ENCODE measurements at regions not wholly inside any gene's neighbourhood (a gene's known extent, or its start where the extent isn't known, plus 50 kb on each side); places are given as distances from the start of the nearest gene placed in this dataset.
"Not testable (repeated sequence)": the region's sequence is repeated elsewhere in the genome, so short reads cannot be mapped to it uniquely, and the experiment has no call there.

GRCh38 chr6:110541701-110542309 is 65.4 kb upstream of the SLC22A16 start:
- H3K4me3 ChIP-seq (ENCODE audit: low read depth, low read length), result no peak overlapping the region
- H3K4ac ChIP-seq (ENCODE audit: low read depth, low read length), result peak overlapping the region; percentile 54
- no peak for DNase-seq

GRCh38 chr6:110539277-110540019 is 63.0 kb upstream of the SLC22A16 start:
- H4K8ac ChIP-seq (ENCODE audit: low read depth, low read length); H2AK5ac ChIP-seq (ENCODE audit: low read length); H3K27me3 ChIP-seq (ENCODE audit: insufficient read depth, low read length); H3K9ac ChIP-seq (ENCODE audit: low read length); H3K79me2 ChIP-seq (ENCODE audit: control insufficient read depth, insufficient read depth, low read length, poor library complexity); H2BK5ac ChIP-seq (ENCODE audit: low read depth, low read length, poor library complexity); H3K4me2 ChIP-seq (ENCODE audit: low read length); H4K12ac ChIP-seq (ENCODE audit: low read depth, low read length); H3K9me3 ChIP-seq (ENCODE audit: insufficient read depth, low read depth, low read length); H3K27ac ChIP-seq (ENCODE audit: low read depth, low read length); H4K91ac ChIP-seq (ENCODE audit: low read depth, low read length); H2BK120ac ChIP-seq (ENCODE audit: insufficient read depth, low read length, poor library complexity); DNase-seq; H2BK12ac ChIP-seq (ENCODE audit: low read length); H3K36me3 ChIP-seq (ENCODE audit: control insufficient read depth in 1 of 2, insufficient read depth in 2 of 2, low read length in 2 of 2); H3K18ac ChIP-seq (ENCODE audit: low read length); H3K4ac ChIP-seq (ENCODE audit: low read depth, low read length); H3K23ac ChIP-seq (ENCODE audit: low read length); H3K14ac ChIP-seq (ENCODE audit: low read length); H2AFZ ChIP-seq (ENCODE audit: insufficient read depth, low read length, poor library complexity); H3K79me1 ChIP-seq (ENCODE audit: low read length); H3K4me3 ChIP-seq (ENCODE audit: low read depth, low read length): not testable (repeated sequence)
- WGBS (ENCODE audit: extremely low coverage, insufficient coverage, insufficient read length), result no CpG with 5 or more reads among the region's 4 CpGs
- peaks cover 13 to 19% of the 10 kb centered on the region in 2 experiments for H3K4me1 ChIP-seq (ENCODE audit: control insufficient read depth in 1 of 2, insufficient read depth in 2 of 2, low read length in 2 of 2)

More at GRCh38 chr6:110541701-110542309, 65.4 kb upstream of the SLC22A16 start:
- H3K18ac ChIP-seq (ENCODE audit: low read length), result no peak overlapping the region
- no peak overlapping the region for H3K27ac ChIP-seq (ENCODE audit: low read depth, low read length)
- no peaks in the 10 kb centered on the region for H3K79me2 ChIP-seq (ENCODE audit: control insufficient read depth, insufficient read depth, low read length, poor library complexity)
- peaks cover 7% of the 10 kb centered on the region for H3K9me3 ChIP-seq (ENCODE audit: insufficient read depth, low read depth, low read length)
- H2AK5ac ChIP-seq (ENCODE audit: low read length), result no peak overlapping the region
- WGBS (ENCODE audit: extremely low coverage, insufficient coverage, insufficient read length), result no CpG with 5 or more reads among the region's 5 CpGs
- H2AFZ ChIP-seq (ENCODE audit: insufficient read depth, low read length, poor library complexity), result no peak overlapping the region
- no peak overlapping the region for H2BK120ac ChIP-seq (ENCODE audit: insufficient read depth, low read length, poor library complexity)
- no peak overlapping the region for H4K12ac ChIP-seq (ENCODE audit: low read depth, low read length)
- no peak overlapping the region for H4K8ac ChIP-seq (ENCODE audit: low read depth, low read length)
- peak overlapping the region; percentile 88 for H2BK12ac ChIP-seq (ENCODE audit: low read length)
- H3K9ac ChIP-seq (ENCODE audit: low read length), result no peak overlapping the region
- no peak overlapping the region for H2BK5ac ChIP-seq (ENCODE audit: low read depth, low read length, poor library complexity)
- peaks cover 13 to 19% of the 10 kb centered on the region in 2 experiments for H3K4me1 ChIP-seq (ENCODE audit: control insufficient read depth in 1 of 2, insufficient read depth in 2 of 2, low read length in 2 of 2)
- H3K79me1 ChIP-seq (ENCODE audit: low read length), result no peaks in the 10 kb centered on the region
- no peak overlapping the region for H3K23ac ChIP-seq (ENCODE audit: low read length)
- no peaks in the 10 kb centered on the region for H3K36me3 ChIP-seq (ENCODE audit: control insufficient read depth in 1 of 2, insufficient read depth in 2 of 2, low read length in 2 of 2)
- H3K4me2 ChIP-seq (ENCODE audit: low read length), result no peak overlapping the region
- H3K27me3 ChIP-seq (ENCODE audit: insufficient read depth, low read length), result no peaks in the 10 kb centered on the region
- H3K14ac ChIP-seq (ENCODE audit: low read length), result no peak overlapping the region
- H4K91ac ChIP-seq (ENCODE audit: low read depth, low read length), result peak overlapping the region; percentile 71

GRCh38 chr6:110538416-110539160 is 62.2 kb upstream of the SLC22A16 start:
- no peak overlapping the region for H4K12ac ChIP-seq (ENCODE audit: low read depth, low read length)
- no peaks in the 10 kb centered on the region for H3K79me2 ChIP-seq (ENCODE audit: control insufficient read depth, insufficient read depth, low read length, poor library complexity)
- no peak overlapping the region for H4K91ac ChIP-seq (ENCODE audit: low read depth, low read length)
- H2AFZ ChIP-seq (ENCODE audit: insufficient read depth, low read length, poor library complexity), result no peak overlapping the region
- H2AK5ac ChIP-seq (ENCODE audit: low read length), result no peak overlapping the region
- no peak overlapping the region for H2BK12ac ChIP-seq (ENCODE audit: low read length)
- no peak overlapping the region for H3K4ac ChIP-seq (ENCODE audit: low read depth, low read length)
- H3K18ac ChIP-seq (ENCODE audit: low read length), result no peak overlapping the region
- H4K8ac ChIP-seq (ENCODE audit: low read depth, low read length), result no peak overlapping the region
- no peak overlapping the region for H2BK5ac ChIP-seq (ENCODE audit: low read depth, low read length, poor library complexity)
- H3K4me3 ChIP-seq (ENCODE audit: low read depth, low read length), result no peak overlapping the region
- H3K4me1 ChIP-seq (ENCODE audit: control insufficient read depth in 1 of 2, insufficient read depth in 2 of 2, low read length in 2 of 2), result peaks cover 12 to 15% of the 10 kb centered on the region in 2 experiments
- no peak overlapping the region for H3K23ac ChIP-seq (ENCODE audit: low read length)
- H3K4me2 ChIP-seq (ENCODE audit: low read length), result no peak overlapping the region
- no peak for DNase-seq
- peaks cover 4% of the 10 kb centered on the region for H3K9me3 ChIP-seq (ENCODE audit: insufficient read depth, low read depth, low read length)
- no peaks in the 10 kb centered on the region for H3K36me3 ChIP-seq (ENCODE audit: control insufficient read depth in 1 of 2, insufficient read depth in 2 of 2, low read length in 2 of 2)
- H3K27me3 ChIP-seq (ENCODE audit: insufficient read depth, low read length), result no peaks in the 10 kb centered on the region
- H3K27ac ChIP-seq (ENCODE audit: low read depth, low read length), result no peak overlapping the region
- no peaks in the 10 kb centered on the region for H3K79me1 ChIP-seq (ENCODE audit: low read length)
- H3K14ac ChIP-seq (ENCODE audit: low read length), result no peak overlapping the region
- no peak overlapping the region for H2BK120ac ChIP-seq (ENCODE audit: insufficient read depth, low read length, poor library complexity)
- no CpG with 5 or more reads among the region's 5 CpGs for WGBS (ENCODE audit: extremely low coverage, insufficient coverage, insufficient read length)
- no peak overlapping the region for H3K9ac ChIP-seq (ENCODE audit: low read length)

GRCh38 chr6:110537208-110538123 is 61.1 kb upstream of the SLC22A16 start:
- WGBS (ENCODE audit: extremely low coverage, insufficient coverage, insufficient read length), result no CpG with 5 or more reads among the region's 8 CpGs
- Histone ChIP-seq H3K4ac (ENCODE audit: low read depth, low read length) (no peak overlapping the region), H3K18ac (ENCODE audit: low read length) (no peak overlapping the region), H3K9me3 (ENCODE audit: insufficient read depth, low read depth, low read length) (peaks cover 4% of the 10 kb centered on the region), H3K79me1 (ENCODE audit: low read length) (no peaks in the 10 kb centered on the region), H3K79me2 (ENCODE audit: control insufficient read depth, insufficient read depth, low read length, poor library complexity) (no peaks in the 10 kb centered on the region), H4K91ac (ENCODE audit: low read depth, low read length) (no peak overlapping the region), H4K12ac (ENCODE audit: low read depth, low read length) (no peak overlapping the region), H3K4me1 (ENCODE audit: control insufficient read depth in 1 of 2, insufficient read depth in 2 of 2, low read length in 2 of 2) (peaks cover 3 to 9% of the 10 kb centered on the region in 2 experiments), H2BK120ac (ENCODE audit: insufficient read depth, low read length, poor library complexity) (no peak overlapping the region), H2AFZ (ENCODE audit: insufficient read depth, low read length, poor library complexity) (no peak overlapping the region), H3K27me3 (ENCODE audit: insufficient read depth, low read length) (no peaks in the 10 kb centered on the region), H3K23ac (ENCODE audit: low read length) (no peak overlapping the region), H3K27ac (ENCODE audit: low read depth, low read length) (peak overlapping the region; percentile 61), H2BK5ac (ENCODE audit: low read depth, low read length, poor library complexity) (no peak overlapping the region), H2BK12ac (ENCODE audit: low read length) (no peak overlapping the region), H3K36me3 (ENCODE audit: control insufficient read depth in 1 of 2, insufficient read depth in 2 of 2, low read length in 2 of 2) (no peaks in the 10 kb centered on the region), H3K9ac (ENCODE audit: low read length) (no peak overlapping the region), H2AK5ac (ENCODE audit: low read length) (no peak overlapping the region), H3K4me2 (ENCODE audit: low read length) (no peak overlapping the region), H3K4me3 (ENCODE audit: low read depth, low read length) (no peak overlapping the region), H3K14ac (ENCODE audit: low read length) (no peak overlapping the region), H4K8ac (ENCODE audit: low read depth, low read length) (no peak overlapping the region)
- peak; percentile 48 to 72 for DNase-seq
